ENCODE measurements at regions not wholly inside any gene's neighbourhood (a gene's known extent, or its start where the extent isn't known, plus 50 kb on each side); places are given as distances from the start of the nearest gene placed in this dataset.
"Not testable (repeated sequence)": the region's sequence is repeated elsewhere in the genome, so short reads cannot be mapped to it uniquely, and the experiment has no call there.

- no peak overlapping the region for H3K4me3 ChIP-seq (ENCODE audit: low read depth, poor library complexity, severe bottlenecking)
- no peak for DNase-seq (ENCODE audit: low spot score in 2 of 2)
- no peak for TF ChIP-seq POLR2A (IDR thresholded peaks at IDR 0.05)
- no peak for TF ChIP-seq CTCF (IDR thresholded peaks at IDR 0.05)
- intact Hi-C loops (cut with DNase I; ENCODE audit: low total_unique reads), result no loop called here
Observed at GRCh38 chr1:106378261-106378660, 678.2 kb upstream of the PRMT6 start.

GRCh38 chr1:106380772-106381171 lies 675.7 kb upstream of the PRMT6 start:
- DNase-seq (ENCODE audit: low spot score in 2 of 2), result no peak
- no peak overlapping the region for H3K4me3 ChIP-seq (ENCODE audit: low read depth, poor library complexity, severe bottlenecking)
- 68 to 75% methylated on average over 1 of the region's 1 CpG for WGBS, 2 donors
- TF ChIP-seq CTCF (IDR thresholded peaks at IDR 0.05), result no peak
- TF ChIP-seq POLR2A (IDR thresholded peaks at IDR 0.05), result no peak
- intact Hi-C loops (cut with DNase I; ENCODE audit: low total_unique reads), result no loop called here

GRCh38 chr1:106389160-106389559 lies 667.3 kb upstream of the PRMT6 start:
- DNase-seq (ENCODE audit: low spot score in 2 of 2); H3K4me3 ChIP-seq (ENCODE audit: low read depth, poor library complexity, severe bottlenecking); intact Hi-C loops (cut with DNase I; ENCODE audit: low total_unique reads): not testable (repeated sequence)
- WGBS, 2 donors, result 69 to 73% methylated on average over 4 of the region's 4 CpGs

GRCh38 chr1:106393046-106393445 lies 663.4 kb upstream of the PRMT6 start:
- 61 to 80% methylated on average over 1 of the region's 1 CpG for WGBS, 2 donors
- intact Hi-C loops (cut with DNase I; ENCODE audit: low total_unique reads), result no loop called here

GRCh38 chr1:106396020-106396419 lies 660.5 kb upstream of the PRMT6 start:
- intact Hi-C loops (cut with DNase I; ENCODE audit: low total_unique reads), result no loop called here
- TF ChIP-seq CTCF (IDR thresholded peaks at IDR 0.05) (no peak), POLR2A (IDR thresholded peaks at IDR 0.05) (no peak)
- DNase-seq (ENCODE audit: low spot score in 2 of 2), result no peak
- H3K4me3 ChIP-seq (ENCODE audit: low read depth, poor library complexity, severe bottlenecking), result no peak overlapping the region

More at GRCh38 chr1:106393046-106393445, 663.4 kb upstream of the PRMT6 start:
- H3K4me3 ChIP-seq (ENCODE audit: low read depth, poor library complexity, severe bottlenecking), result no peak overlapping the region
- TF ChIP-seq CTCF (IDR thresholded peaks at IDR 0.05), result no peak
- no peak for DNase-seq (ENCODE audit: low spot score in 2 of 2)

- no peak for DNase-seq (ENCODE audit: low spot score in 2 of 2)
- intact Hi-C loops (cut with DNase I; ENCODE audit: low total_unique reads), result no loop called here
- 71 to 76% methylated on average over 5 of the region's 5 CpGs for WGBS, 2 donors
- H3K4me3 ChIP-seq (ENCODE audit: low read depth, poor library complexity, severe bottlenecking), result no peak overlapping the region
- TF ChIP-seq CTCF (IDR thresholded peaks at IDR 0.05) (no peak), POLR2A (IDR thresholded peaks at IDR 0.05) (no peak)
Observed at GRCh38 chr1:106398391-106398790, 658.1 kb upstream of the PRMT6 start.
